ENCODE measurements at regions not wholly inside any gene's neighbourhood (a gene's known extent, or its start where the extent isn't known, plus 50 kb on each side); places are given as distances from the start of the nearest gene placed in this dataset.

- DNase-seq (ENCODE audit: extremely low read depth, low read depth), result no peak
These were observed 1325.8 kb downstream of the TBC1D22A start for GRCh38 chr22:48088251-48088650.

GRCh38 chr22:48085901-48086645, 1323.6 kb downstream of the TBC1D22A start:
- no peak overlapping the region for H3K4me3 ChIP-seq (replicated peaks; ENCODE audit: low read depth, low read length)
- no peak for DNase-seq (ENCODE audit: extremely low read depth, low read depth)
- TF ChIP-seq CTCF (IDR thresholded peaks at IDR 0.05; ENCODE audit: low read depth, low read length, missing control alignments), result no peak

More at GRCh38 chr22:48088251-48088650, 1325.8 kb downstream of the TBC1D22A start:
- H3K4me3 ChIP-seq (replicated peaks; ENCODE audit: low read depth, low read length), result no peak overlapping the region
- no peak for TF ChIP-seq CTCF (IDR thresholded peaks at IDR 0.05; ENCODE audit: low read depth, low read length, missing control alignments)

GRCh38 chr22:48084729-48085050, 1322.2 kb downstream of the TBC1D22A start:
- no peak overlapping the region for H3K4me3 ChIP-seq (replicated peaks; ENCODE audit: low read depth, low read length)
- no peak for DNase-seq (ENCODE audit: extremely low read depth, low read depth)
- no peak for TF ChIP-seq CTCF (IDR thresholded peaks at IDR 0.05; ENCODE audit: low read depth, low read length, missing control alignments)

GRCh38 chr22:48084041-48084728, 1321.7 kb downstream of the TBC1D22A start:
- TF ChIP-seq CTCF (IDR thresholded peaks at IDR 0.05; ENCODE audit: low read depth, low read length, missing control alignments), result no peak
- DNase-seq (ENCODE audit: extremely low read depth, low read depth), result no peak
- no peak overlapping the region for H3K4me3 ChIP-seq (replicated peaks; ENCODE audit: low read depth, low read length)

GRCh38 chr22:48083502-48083901, 1321.1 kb downstream of the TBC1D22A start:
- H3K4me3 ChIP-seq (replicated peaks; ENCODE audit: low read depth, low read length), result no peak overlapping the region
- no peak for TF ChIP-seq CTCF (IDR thresholded peaks at IDR 0.05; ENCODE audit: low read depth, low read length, missing control alignments)
- DNase-seq (ENCODE audit: extremely low read depth, low read depth), result no peak

- no peak for TF ChIP-seq CTCF (IDR thresholded peaks at IDR 0.05; ENCODE audit: low read depth, low read length, missing control alignments)
- DNase-seq (ENCODE audit: extremely low read depth, low read depth), result no peak
- no peak overlapping the region for H3K4me3 ChIP-seq (replicated peaks; ENCODE audit: low read depth, low read length)
These were observed 1319.8 kb downstream of the TBC1D22A start for GRCh38 chr22:48082284-48082683.
